HepG2 (cell line): ENCODE measurements at regions not wholly inside any gene's neighbourhood (a gene's known extent, or its start where the extent isn't known, plus 50 kb on each side); places are given as distances from the start of the nearest gene placed in this dataset.

Experiments
- EED ChIP-seq: sonication (generic); formaldehyde crosslinking; IDR thresholded peaks from 2 replicates; pipeline ENCODE4 v1.5.0; 2020; ENCODE audit warnings: mild to moderate bottlenecking, missing genetic modification reagents
- PAWR ChIP-seq: sonication (generic); formaldehyde crosslinking; IDR thresholded peaks from 2 replicates; pipeline ENCODE4 v1.4.0; 2020; ENCODE audit warnings: missing genetic modification reagents, mild to moderate bottlenecking, borderline replicate concordance
- RCOR2 ChIP-seq: IDR thresholded peaks from 2 replicates; pipeline ENCODE4 v1.6.1; 2016; ENCODE audit warnings: missing biosample characterization, missing genetic modification reagents
- TERF1 ChIP-seq: sonication (generic); formaldehyde crosslinking; IDR thresholded peaks from 2 replicates; pipeline ENCODE4 v1.8.0; 2022; ENCODE audit warnings: mild to moderate bottlenecking, missing genetic modification reagents, moderate library complexity
- TF ChIP-seq, protein P1 (sequence below): sonication (generic); formaldehyde crosslinking; IDR thresholded peaks from 2 replicates; pipeline ENCODE4 v1.4.0; 2020; ENCODE audit warnings: mild to moderate bottlenecking, missing genetic modification reagents

GRCh38 chr21:31448496-31448895 is 104.4 kb upstream of the TIAM1 start (continued):
- TF ChIP-seq, protein P1, sequence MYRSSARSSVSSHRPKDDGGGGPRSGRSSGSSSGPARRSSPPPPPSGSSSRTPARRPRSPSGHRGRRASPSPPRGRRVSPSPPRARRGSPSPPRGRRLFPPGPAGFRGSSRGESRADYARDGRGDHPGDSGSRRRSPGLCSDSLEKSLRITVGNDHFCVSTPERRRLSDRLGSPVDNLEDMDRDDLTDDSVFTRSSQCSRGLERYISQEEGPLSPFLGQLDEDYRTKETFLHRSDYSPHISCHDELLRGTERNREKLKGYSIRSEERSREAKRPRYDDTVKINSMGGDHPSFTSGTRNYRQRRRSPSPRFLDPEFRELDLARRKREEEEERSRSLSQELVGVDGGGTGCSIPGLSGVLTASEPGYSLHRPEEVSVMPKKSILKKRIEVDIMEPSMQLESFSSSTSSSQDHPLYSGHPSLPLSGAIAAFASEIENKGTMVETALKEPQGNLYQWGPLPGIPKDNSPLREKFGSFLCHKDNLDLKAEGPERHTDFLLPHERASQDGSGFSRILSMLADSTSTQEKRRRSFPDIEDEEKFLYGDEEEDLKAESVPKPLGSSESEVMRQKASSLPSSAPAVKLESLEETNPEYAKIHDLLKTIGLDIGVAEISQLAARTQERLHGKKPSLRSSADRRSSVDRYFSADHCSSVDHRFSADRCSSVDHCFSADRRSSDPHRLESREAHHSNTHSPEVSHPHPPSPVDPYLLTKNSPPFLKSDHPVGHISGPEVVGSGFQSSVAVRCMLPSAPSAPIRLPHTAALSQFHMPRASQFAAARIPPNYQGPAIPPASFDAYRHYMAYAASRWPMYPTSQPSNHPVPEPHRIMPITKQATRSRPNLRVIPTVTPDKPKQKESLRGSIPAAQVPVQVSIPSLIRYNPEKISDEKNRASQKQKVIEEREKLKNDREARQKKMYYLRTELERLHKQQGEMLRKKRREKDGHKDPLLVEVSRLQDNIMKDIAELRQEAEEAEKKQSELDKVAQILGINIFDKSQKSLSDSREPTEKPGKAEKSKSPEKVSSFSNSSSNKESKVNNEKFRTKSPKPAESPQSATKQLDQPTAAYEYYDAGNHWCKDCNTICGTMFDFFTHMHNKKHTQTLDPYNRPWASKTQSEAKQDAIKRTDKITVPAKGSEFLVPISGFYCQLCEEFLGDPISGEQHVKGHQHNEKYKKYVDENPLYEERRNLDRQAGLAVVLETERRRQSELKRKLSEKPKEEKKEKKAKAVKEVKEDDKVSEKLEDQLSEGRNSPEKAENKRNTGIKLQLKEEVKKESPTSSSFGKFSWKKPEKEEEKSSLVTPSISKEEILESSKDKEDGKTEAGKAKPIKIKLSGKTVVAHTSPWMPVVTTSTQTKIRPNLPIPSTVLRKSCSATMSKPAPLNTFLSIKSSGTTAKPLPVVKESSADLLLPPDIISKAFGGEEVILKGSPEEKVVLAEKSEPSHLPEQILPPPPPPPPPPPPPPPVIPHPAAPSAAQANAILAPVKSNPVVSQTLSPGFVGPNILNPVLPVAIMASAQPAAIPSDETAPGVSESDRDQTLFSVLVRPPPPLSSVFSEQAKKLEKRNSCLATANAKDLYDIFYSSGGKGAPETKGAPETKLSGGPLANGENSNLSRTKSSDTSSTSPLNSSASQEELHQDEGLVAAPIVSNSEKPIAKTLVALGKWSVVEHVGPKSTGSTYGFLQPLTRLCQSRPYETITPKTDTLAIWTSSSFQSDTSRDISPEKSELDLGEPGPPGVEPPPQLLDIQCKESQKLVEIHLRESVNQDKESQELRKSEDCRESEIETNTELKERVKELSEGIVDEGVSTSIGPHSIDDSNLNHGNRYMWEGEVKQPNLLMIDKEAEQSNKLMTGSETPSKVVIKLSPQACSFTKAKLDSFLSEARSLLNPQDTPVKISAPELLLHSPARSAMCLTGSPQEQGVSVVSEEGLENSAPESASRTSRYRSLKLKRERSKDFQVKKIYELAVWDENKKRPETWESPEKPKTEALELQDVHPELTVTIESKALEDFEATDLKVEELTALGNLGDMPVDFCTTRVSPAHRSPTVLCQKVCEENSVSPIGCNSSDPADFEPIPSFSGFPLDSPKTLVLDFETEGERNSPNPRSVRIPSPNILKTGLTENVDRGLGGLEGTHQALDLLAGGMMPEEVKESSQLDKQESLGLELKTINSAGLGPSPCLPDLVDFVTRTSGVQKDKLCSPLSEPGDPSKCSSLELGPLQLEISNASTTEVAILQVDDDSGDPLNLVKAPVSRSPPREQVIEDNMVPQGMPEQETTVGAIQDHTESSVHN (CRISPR knock-in tag), result no peak
- TF ChIP-seq PAWR (CRISPR knock-in tag), result no peak
- no peak for TF ChIP-seq RCOR2
- TF ChIP-seq EED, result no peak
- no peak for TF ChIP-seq TERF1 (CRISPR knock-in tag)
